IPS-18c (cell line): ENCODE measurements at regions not wholly inside any gene's neighbourhood (a gene's known extent, or its start where the extent isn't known, plus 50 kb on each side); places are given as distances from the start of the nearest gene placed in this dataset.

Experiments
- H3K4me3 ChIP-seq: 2 replicates; pipeline ENCODE4 v1.7.0; 2013; ENCODE audit warnings: low read depth, mild to moderate bottlenecking, low read length, moderate library complexity; ENCODE audit not compliant: insufficient read depth
- H3K9me3 ChIP-seq: one replicate; pipeline ENCODE4 v1.6.1; 2013; ENCODE audit warnings: mild to moderate bottlenecking, low read length, moderate library complexity; ENCODE audit not compliant: control insufficient read depth, insufficient read depth

DNA sequence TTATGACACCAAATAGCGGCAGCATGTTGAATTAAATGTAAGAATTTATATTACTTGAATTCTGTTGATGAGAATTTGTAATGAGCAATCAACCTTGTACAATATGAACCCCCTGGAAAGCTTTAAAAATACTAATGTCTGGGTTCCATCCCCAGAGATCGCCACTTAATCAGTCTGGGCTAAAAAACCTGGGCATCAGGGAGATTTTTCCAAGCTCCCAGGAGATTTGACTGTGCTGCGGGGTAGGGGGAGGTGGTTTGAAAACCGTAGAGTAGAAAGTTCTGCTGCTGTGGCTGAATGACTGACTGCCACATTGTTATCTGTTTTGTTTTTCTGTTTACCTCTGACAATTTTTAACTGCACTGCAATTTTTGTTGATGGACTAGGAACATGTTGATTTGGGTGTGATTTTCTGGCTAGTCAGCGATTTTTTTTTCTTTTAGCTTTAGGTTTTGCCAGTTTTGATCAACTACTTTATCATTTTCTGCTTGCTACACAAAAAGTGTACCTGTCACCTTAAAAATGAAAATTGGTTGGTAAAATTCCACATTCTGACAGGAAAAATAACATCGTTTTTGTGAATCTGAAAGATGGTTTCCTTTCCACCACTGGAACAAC, 79.3 kb downstream of the PCTP start:
- Histone ChIP-seq H3K4me3 (no peak overlapping the region), H3K9me3 (peaks cover 2% of the 10 kb centered on the region)

DNA sequence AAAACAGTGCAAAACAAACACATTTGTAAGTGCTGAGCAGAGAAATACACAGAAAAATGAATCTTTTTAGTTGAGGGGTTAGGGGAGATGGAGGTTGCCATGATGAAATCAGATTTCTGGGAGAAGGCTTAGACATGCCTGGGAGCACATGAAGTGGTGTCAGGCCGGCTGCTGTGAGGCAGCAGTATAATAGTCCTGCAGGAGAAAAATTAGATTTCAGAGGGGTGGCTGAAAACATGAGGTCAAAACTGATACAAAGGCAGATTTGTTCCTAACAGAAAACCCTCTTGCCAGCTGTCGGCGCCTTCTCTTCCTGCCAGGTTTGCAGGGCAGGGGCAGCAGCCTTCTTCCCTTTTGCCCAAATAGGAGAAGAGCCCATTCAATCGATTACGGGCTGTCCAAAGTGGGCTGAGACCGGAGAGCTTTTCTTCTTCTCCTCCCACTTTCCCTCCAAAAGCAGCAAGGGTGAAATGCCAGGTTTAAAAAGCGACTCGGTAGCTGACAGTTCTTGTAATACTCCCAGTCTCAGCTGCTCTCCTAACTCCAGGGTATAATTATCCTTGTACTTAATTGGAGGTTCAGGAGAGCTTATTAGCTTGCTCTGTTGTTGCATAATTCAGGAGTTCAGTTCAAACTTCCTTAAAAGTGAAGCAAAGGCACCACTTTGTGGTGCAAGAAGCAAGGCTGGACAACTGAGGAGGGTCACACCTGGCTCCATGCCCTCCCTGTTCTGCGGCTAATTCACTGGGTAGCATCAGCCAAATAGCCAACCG, 80.0 kb downstream of the PCTP start:
- Histone ChIP-seq H3K4me3 (no peak overlapping the region), H3K9me3 (peaks cover 2% of the 10 kb centered on the region)

DNA sequence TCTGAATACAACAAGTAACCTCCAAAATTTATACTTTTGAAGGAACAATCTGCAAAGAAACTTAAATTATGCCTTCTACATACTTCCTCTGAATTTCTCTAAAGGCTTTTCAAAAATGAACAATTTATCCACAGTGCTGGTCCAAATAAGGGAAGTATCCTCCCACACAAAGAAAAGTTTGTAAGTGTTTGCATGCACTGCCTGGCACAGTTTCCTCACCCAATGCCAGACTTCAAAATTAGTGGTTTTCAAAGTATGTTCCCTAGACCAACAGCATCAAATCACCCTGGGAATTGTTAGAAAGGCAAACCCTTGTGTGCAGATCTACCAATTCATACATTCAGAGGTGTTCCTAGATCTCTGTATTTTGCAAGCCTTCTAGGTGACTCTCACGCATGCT, 82.5 kb downstream of the PCTP start:
- no peak overlapping the region for H3K4me3 ChIP-seq
- H3K9me3 ChIP-seq: peaks cover 2% of the 10 kb centered on the region

DNA sequence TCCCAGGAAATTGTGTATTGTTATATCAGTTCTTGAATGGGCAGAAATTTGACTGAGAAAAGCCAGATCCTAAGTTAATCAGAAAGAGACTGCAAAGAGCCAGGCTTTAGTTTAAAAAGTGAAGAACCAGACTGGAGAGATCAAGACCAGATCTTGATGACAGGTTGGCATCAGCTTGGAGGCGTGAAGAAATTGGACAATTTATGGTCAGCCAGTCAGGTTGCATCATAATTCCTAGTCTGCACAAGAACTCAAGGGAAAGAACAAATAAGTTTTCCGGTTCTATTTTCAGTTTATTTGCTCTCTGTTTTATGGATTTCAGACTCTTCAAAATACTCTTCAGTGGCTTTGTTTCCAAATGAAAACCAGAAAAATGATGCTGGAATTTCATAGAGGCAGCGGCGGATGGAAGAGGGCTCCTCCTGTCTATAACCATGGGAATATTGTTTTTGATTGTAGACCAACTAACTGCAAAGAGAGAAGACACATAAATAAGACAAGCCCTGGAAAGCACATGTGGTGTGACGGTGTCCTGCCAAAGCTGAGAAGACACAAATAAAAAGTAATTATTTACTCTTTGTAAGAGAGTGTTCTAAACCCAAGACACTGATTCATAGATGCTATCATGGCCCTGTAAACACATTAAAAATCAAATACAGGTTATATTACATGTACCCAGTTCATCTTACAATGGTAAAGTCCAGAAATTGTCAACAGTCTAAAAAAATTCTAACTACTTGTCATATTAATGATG, 91.7 kb downstream of the PCTP start:
- Histone ChIP-seq H3K4me3 (no peak overlapping the region), H3K9me3 (no peaks in the 10 kb centered on the region)

DNA sequence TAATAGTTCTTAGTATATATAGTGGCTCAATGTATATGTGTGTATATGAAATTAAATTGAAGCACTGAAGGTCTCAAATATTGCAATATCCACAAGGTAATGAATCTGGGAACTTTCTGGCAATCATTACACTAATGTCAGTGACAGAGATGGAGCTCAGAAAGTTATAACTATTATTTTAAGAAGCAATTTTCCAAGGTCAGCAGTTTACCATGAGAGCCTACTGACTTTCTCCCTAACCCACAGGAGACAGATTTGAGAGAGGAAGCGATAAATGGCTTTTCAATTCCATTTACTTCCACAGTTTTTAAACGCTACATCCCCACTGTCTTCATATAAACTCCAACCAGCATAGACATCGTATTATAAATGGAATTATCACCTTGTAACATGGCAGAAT, 92.9 kb downstream of the PCTP start:
- Histone ChIP-seq H3K9me3 (no peaks in the 10 kb centered on the region), H3K4me3 (no peak overlapping the region)

DNA sequence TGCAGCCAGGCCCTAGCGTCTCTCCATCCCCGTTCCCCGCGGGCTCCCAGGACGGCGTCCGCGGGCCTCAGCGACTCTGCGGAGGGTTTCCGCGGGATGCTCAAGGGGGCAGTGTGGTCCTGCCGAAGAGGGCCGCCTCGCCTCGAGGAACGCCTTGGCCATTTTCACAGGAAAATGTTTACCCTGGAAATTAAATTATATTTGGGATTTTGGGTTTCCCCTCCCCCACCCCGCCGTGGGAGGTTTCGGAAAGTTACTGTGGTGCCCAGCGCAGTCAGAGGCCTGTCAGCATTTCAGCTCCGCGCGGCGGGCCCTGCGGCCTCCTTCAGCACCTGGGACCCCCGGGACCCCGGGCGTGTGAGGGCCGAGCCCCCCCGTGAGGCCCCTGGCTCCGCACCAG, 94.5 kb downstream of the PCTP start:
- H3K9me3 ChIP-seq: no peaks in the 10 kb centered on the region
- H3K4me3 ChIP-seq: peak overlapping the region; percentile 53

DNA sequence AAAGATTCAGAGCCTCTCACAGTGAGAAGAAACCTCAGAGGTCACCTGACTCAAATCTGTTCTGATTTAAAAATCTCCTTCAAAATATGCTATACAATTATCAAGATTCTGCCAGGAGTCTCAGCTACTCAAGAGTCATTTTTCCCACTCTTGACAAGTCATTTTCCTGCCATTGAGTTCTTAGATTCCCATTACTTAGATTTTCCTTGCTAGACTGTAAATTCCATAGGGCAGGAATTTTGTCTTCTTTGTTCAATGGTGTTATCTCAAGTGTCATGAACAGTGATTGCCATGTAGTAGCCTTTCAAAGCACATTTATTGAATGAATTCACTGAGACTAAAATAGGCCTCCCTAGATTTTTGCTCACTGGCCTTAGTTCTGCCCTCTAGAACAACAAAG, 95.9 kb downstream of the PCTP start:
- no peak overlapping the region for H3K4me3 ChIP-seq

DNA sequence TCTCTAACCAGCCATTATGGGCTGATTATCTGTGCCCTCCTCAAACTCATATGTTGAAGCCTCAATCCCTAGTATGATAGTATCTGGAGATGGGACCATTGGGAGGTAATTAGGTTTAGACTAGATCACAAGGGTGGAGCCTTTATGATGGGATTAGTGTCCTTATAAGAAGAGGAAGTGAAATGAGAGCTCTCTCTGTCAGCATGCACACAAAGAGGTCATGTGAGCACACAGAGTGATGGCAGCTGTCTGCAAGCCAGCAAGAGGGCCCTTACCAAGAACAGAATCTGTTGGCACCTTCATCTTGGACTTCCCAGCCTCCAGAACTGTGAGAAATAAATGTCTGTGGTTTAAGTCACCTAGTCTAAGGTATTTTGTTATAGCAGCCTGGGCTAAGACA, 101.9 kb downstream of the PCTP start:
- Histone ChIP-seq H3K9me3 (no peaks in the 10 kb centered on the region), H3K4me3 (no peak overlapping the region)

More for the DNA sequence above, 95.9 kb downstream of the PCTP start:
- H3K9me3 ChIP-seq: no peaks in the 10 kb centered on the region

DNA sequence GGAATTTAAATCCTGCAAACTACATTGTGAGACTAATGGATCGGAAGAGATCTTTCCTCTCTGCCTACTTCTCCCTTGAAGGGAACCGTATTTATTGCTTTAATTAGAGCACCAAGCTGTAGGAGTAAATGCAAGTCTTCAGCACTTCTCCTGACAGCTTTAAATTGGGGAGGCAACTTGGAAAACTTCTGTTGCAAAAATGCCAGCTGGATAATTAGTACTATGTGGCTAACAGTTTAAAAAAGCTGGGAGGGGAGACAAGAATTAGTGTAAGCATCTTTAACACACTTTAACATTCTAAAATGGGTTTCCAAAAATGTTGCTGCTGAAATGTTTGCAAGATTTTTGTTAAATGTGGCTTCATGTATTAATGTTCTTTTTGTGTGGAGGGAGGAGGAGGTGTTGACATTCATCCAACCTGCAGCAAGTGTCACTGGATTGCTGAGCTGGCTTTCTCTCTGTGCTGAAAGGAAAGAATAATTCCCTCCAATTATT, 108.5 kb downstream of the PCTP start:
- no peaks in the 10 kb centered on the region for H3K9me3 ChIP-seq
- no peak overlapping the region for H3K4me3 ChIP-seq

DNA sequence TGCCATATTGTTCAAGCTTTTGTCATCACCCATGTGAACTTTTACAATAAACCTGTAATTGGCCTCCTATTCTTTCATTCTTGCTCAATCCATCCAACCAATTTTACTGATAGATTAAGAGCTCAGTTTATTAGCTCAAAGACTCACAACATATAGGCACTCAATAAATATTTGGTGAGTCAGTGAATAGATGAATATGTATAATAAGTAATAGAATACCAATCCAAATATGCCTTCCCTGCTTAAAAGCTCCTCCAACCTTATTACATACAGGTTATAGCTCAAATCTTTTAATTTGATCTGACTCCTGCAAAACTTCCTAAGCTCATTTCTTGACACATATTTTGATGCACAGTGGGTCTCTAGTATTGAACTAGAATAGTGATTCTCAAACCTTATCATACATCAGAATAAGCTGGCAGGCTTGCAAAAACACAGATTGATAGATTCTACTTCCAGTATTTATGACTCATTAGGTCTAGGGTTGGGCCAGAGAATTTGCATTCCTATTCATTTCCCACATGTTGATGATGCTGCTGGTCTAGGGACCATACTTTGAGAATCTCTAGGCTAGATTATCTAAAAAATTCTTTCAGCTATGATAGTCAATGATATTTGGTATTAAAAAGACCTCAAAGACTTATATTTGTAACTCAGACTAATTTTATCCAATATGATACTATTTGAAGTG, 114.4 kb downstream of the PCTP start:
- no peak overlapping the region for H3K4me3 ChIP-seq
- peaks cover 5% of the 10 kb centered on the region for H3K9me3 ChIP-seq

DNA sequence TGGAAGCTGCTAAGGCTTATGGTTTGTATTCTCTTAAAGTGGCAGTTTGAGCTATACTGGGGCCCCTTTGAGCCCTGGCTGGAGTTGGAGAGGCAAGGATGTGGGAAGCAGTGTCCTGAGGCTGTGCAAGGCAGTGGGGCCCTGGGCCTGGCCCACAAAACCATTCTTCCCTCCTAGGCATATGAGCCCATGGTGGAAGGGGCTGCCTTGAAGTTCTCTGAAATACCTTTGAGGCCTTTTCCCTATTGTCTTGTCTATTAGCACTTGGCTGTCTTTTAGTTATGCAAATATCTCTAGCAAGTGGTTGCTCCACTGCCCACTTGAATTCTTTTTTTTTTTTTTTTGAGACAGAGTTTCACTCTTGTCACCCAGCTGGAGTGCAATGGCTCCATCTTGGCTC, 119.2 kb downstream of the PCTP start:
- H3K4me3 ChIP-seq: no peak overlapping the region
- H3K9me3 ChIP-seq: peaks cover 5% of the 10 kb centered on the region

DNA sequence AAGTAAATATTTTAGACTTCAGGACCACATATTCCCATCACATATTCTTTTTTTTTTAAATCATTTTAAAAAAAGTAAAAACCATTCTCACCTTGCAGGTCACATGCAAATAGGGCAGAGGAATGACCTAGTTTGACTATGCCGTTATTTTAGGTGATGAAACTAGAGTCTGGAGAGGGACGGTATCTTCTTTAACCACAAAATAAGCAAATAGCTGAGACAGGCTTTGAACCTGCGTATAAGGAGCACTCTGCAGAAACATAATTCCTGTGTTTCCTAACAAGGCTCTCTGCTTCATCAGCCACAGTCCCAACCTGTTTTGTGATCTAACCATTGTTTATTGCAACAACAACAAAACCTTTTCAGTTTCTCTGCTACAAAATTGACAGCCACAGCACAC, 121.5 kb downstream of the PCTP start:
- Histone ChIP-seq H3K9me3 (peaks cover 5% of the 10 kb centered on the region), H3K4me3 (no peak overlapping the region)

DNA sequence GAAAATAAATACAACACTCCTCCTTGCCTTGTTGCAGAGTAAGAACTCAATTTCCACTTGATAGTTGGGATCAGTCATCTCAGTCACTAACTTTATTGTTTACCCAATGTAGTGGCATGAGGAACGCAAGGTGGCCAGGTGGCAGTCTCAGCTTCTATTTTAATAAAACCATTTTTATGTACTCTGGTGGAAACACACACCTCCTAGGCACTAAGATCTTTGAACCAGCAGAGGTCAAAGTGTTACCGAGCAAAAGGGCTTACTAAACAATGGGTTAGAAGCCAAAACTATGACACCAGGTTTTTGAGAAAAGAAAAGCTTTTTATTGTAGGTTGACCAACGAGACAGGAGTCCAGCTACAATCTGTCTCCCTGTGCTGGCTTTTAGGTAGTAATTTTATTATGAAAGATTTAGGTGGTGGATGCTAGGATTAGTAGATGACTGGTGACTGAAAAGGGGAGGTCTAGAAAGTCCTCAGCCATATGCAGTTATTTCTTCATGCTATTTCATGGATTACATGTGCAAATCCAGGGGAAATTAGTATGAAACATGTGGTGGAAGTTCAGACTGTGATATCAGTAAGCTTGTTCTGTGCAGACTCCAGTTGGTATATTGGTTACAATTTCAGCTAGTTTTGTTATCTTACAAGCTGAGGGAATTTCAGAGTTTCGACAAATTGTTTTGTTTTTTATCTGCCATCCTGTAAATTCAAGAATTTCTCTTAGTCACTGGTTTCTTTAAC, 122.3 kb downstream of the PCTP start:
- Histone ChIP-seq H3K4me3 (no peak overlapping the region), H3K9me3 (peaks cover 5% of the 10 kb centered on the region)

DNA sequence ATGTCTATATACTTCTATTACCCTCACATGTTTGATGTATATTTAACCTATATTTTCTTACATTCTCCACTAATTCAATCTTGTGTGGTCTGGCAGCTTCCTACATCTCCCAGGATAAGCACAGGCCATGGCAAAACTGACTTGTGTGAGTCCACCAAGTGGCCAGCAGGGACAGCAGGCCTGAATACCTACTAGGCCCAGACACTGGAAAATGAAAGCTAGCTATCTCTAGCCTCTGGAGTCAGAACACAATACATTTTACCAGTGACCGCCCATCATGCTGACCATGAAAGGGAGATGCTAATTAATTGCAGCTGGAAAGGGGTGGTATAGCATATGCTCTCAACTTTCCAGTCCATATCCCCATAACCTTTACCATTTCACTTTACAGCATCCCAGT, 132.3 kb downstream of the PCTP start:
- H3K9me3 ChIP-seq: no peaks in the 10 kb centered on the region

DNA sequence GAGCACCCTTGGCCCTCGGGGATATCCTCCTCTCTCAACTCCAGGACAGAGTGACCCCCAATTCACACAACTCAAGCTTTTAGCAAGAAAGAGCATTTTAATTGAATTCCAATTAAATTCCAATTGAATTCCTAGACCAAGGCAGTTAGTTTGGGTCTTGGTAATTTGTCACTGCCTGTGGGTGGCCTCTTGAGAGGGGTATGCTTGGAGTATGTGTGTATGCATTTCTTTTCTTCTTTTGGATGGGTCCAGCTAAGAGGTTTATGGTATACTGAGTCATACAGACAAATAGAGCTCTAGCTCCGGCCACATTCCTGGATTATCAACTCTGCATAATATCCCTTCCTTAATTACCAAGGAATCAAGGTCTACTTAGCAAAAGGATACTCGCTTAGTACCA, 136.7 kb downstream of the PCTP start:
- H3K9me3 ChIP-seq: no peaks in the 10 kb centered on the region
- no peak overlapping the region for H3K4me3 ChIP-seq

More for the DNA sequence above, 132.3 kb downstream of the PCTP start:
- H3K4me3 ChIP-seq: no peak overlapping the region

DNA sequence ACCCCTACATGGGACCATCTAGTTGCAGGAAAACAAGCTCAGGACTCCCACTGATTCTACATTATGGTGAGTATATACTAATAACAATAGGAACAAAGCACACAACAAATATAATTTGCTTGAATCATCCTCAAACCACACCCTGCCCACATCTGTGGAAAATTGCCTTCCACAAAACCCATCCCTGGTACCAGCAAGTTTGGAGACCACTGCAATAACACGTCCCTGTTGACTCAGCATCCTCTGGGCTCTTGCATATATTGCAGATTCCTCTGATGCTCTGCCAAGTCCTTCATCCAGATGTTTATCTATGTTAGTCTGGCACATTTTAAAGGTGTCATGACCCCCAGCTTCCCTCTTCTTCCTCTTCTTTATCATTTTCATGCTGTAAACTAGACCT, 138.4 kb downstream of the PCTP start:
- no peaks in the 10 kb centered on the region for H3K9me3 ChIP-seq
- H3K4me3 ChIP-seq: no peak overlapping the region
